DND-41 (cell line): ENCODE measurements at regions not wholly inside any gene's neighbourhood (a gene's known extent, or its start where the extent isn't known, plus 50 kb on each side); places are given as distances from the start of the nearest gene placed in this dataset.

ENCODE experiments used
- ATAC-seq: fragments of 200-7000 bp; cut with Tn5 transposase; 3 replicates; pipeline ENCODE4 v1.9.1; 2021; ENCODE audit warnings: low read depth; ENCODE audit not compliant: insufficient read depth
- DNase-seq: peaks from one replicate; pipeline ENCODE4 v3.0.0-alpha.2; 2020
- H2AFZ ChIP-seq: 2 replicates; pipeline ENCODE4 v1.6.0; 2012; ENCODE audit warnings: low read depth, low read length
- H3K27ac ChIP-seq: 2 replicates; pipeline ENCODE4 v1.5.1; 2012; ENCODE audit warnings: low read length, inconsistent platforms
- H3K27me3 ChIP-seq: fragments of 200-600 bp; sonication (generic); 2 replicates; pipeline ENCODE4 v1.6.0; 2012; ENCODE audit warnings: low read length, mild to moderate bottlenecking, inconsistent platforms; ENCODE audit not compliant: insufficient read depth, poor library complexity
- H3K36me3 ChIP-seq: 2 replicates; pipeline ENCODE4 v1.5.1; 2012; ENCODE audit warnings: low read length, inconsistent platforms; ENCODE audit not compliant: insufficient read depth
- H3K4me1 ChIP-seq: 2 replicates; pipeline ENCODE4 v1.5.1; 2012; ENCODE audit warnings: mild to moderate bottlenecking, low read length; ENCODE audit not compliant: insufficient read depth
- H3K4me2 ChIP-seq: 2 replicates; pipeline ENCODE4 v1.6.0; 2012; ENCODE audit warnings: mild to moderate bottlenecking, moderate library complexity, low read length, inconsistent platforms; ENCODE audit not compliant: insufficient read depth
- H3K4me3 ChIP-seq, 2 experiments: fragments of 200-600 bp in 1 of 2; shearing (Covaris generic) in 1 of 2; 2 replicates each; pipeline ENCODE4 v1.5.1; 2012 to 2016; ENCODE audit warnings: inconsistent platforms in 2 of 2, low read length in 2 of 2, mild to moderate bottlenecking in 2 of 2, low read depth in 1 of 2, moderate library complexity in 1 of 2
- H3K79me2 ChIP-seq: 2 replicates; pipeline ENCODE4 v1.6.0; 2012; ENCODE audit warnings: low read length, inconsistent platforms; ENCODE audit not compliant: insufficient read depth
- H3K9ac ChIP-seq: 2 replicates; pipeline ENCODE4 v1.6.0; 2012; ENCODE audit warnings: low read depth, mild to moderate bottlenecking, inconsistent platforms, low read length, moderate library complexity
- H3K9me3 ChIP-seq: 2 replicates; pipeline ENCODE4 v1.5.1; 2012; ENCODE audit warnings: low read length, moderate library complexity, mild to moderate bottlenecking, inconsistent platforms; ENCODE audit not compliant: insufficient read depth, severe bottlenecking
- H4K20me1 ChIP-seq: 2 replicates; pipeline ENCODE4 v1.6.0; 2012; ENCODE audit warnings: low read length; ENCODE audit not compliant: insufficient read depth
- CTCF ChIP-seq: IDR thresholded peaks from 2 replicates; pipeline ENCODE4 v1.5.1; 2012; ENCODE audit warnings: borderline replicate concordance, low read length, moderate library complexity, mild to moderate bottlenecking; ENCODE audit not compliant: poor library complexity, severe bottlenecking; ENCODE audit errors: extremely low read depth
- EZH2 ChIP-seq: IDR thresholded peaks from 3 replicates; pipeline ENCODE4 v1.6.1; 2012; ENCODE audit warnings: borderline replicate concordance, low read depth, mild to moderate bottlenecking, moderate library complexity, low read length, inconsistent platforms; ENCODE audit not compliant: severe bottlenecking

GRCh38 chr2:10186868-10187535 is 64.5 kb downstream of the RRM2 start:
- DNase-seq (no peak), ATAC-seq (no peak; the same call in 2 of the 3 replicates)
- peaks cover 24% of the 10 kb centered on the region for H3K79me2 ChIP-seq
- no peak overlapping the region for H2AFZ ChIP-seq
- no peak overlapping the region for H3K4me3 ChIP-seq
- no peak overlapping the region for H3K4me2 ChIP-seq
- H3K4me1 ChIP-seq: no peaks in the 10 kb centered on the region
- peaks cover 38% of the 10 kb centered on the region for H4K20me1 ChIP-seq
- no peaks in the 10 kb centered on the region for H3K9me3 ChIP-seq
- no peak overlapping the region for H3K9ac ChIP-seq
- no peak overlapping the region for H3K27ac ChIP-seq
- H3K36me3 ChIP-seq: peaks cover 89% of the 10 kb centered on the region
- no peak for TF ChIP-seq CTCF
- TF ChIP-seq EZH2: no peak
- H3K27me3 ChIP-seq: no peaks in the 10 kb centered on the region

GRCh38 chr2:10187661-10188060 is 65.1 kb downstream of the RRM2 start:
- H3K4me1 ChIP-seq: no peaks in the 10 kb centered on the region
- TF ChIP-seq CTCF (no peak), EZH2 (no peak)

GRCh38 chr2:10188211-10188610 is 65.7 kb downstream of the RRM2 start:
- Histone ChIP-seq H3K79me2 (peaks cover 24% of the 10 kb centered on the region), H3K27ac (no peak overlapping the region), H3K9ac (no peak overlapping the region), H2AFZ (no peak overlapping the region), H3K4me3 (no peak overlapping the region), H3K27me3 (no peaks in the 10 kb centered on the region), H3K9me3 (no peaks in the 10 kb centered on the region), H4K20me1 (peaks cover 46% of the 10 kb centered on the region), H3K4me1 (no peaks in the 10 kb centered on the region), H3K4me2 (no peak overlapping the region), H3K36me3 (peaks cover 89% of the 10 kb centered on the region)
- TF ChIP-seq EZH2 (no peak), CTCF (no peak)
- ATAC-seq (no peak), DNase-seq (no peak)

More at GRCh38 chr2:10187661-10188060, 65.1 kb downstream of the RRM2 start:
- Histone ChIP-seq H3K4me3 (no peak overlapping the region), H3K9me3 (no peaks in the 10 kb centered on the region), H3K4me2 (no peak overlapping the region), H3K9ac (no peak overlapping the region), H3K27me3 (no peaks in the 10 kb centered on the region), H2AFZ (no peak overlapping the region), H3K79me2 (peaks cover 24% of the 10 kb centered on the region), H3K27ac (no peak overlapping the region), H4K20me1 (peaks cover 42% of the 10 kb centered on the region), H3K36me3 (peaks cover 89% of the 10 kb centered on the region)
- no peak for ATAC-seq
- no peak for DNase-seq
